Epithelial cell of esophagus (primary cell): ENCODE measurements at regions not wholly inside any gene's neighbourhood (a gene's known extent, or its start where the extent isn't known, plus 50 kb on each side); places are given as distances from the start of the nearest gene placed in this dataset.

Experiments
- DNase-seq: peaks from one replicate; pipeline ENCODE4 v3.0.0; 2010; ENCODE audit warnings: low read depth
- H3K4me3 ChIP-seq: 2 replicates; pipeline ENCODE4 v1.5.1; 2011; ENCODE audit warnings: mild to moderate bottlenecking, low read length, control low read depth
- TF ChIP-seq, protein P1 (sequence below): IDR thresholded peaks from 2 replicates; pipeline ENCODE4 v1.5.1; 2011; ENCODE audit warnings: low read depth, mild to moderate bottlenecking, low read length, control low read depth, inconsistent platforms; ENCODE audit not compliant: insufficient read depth; ENCODE audit errors: missing control alignments

GRCh38 chr14:97056086-97056485 is 258.9 kb downstream of the VRK1 start:
- no peak overlapping the region for H3K4me3 ChIP-seq
- peak; percentile 1 for DNase-seq
- TF ChIP-seq, protein P1, sequence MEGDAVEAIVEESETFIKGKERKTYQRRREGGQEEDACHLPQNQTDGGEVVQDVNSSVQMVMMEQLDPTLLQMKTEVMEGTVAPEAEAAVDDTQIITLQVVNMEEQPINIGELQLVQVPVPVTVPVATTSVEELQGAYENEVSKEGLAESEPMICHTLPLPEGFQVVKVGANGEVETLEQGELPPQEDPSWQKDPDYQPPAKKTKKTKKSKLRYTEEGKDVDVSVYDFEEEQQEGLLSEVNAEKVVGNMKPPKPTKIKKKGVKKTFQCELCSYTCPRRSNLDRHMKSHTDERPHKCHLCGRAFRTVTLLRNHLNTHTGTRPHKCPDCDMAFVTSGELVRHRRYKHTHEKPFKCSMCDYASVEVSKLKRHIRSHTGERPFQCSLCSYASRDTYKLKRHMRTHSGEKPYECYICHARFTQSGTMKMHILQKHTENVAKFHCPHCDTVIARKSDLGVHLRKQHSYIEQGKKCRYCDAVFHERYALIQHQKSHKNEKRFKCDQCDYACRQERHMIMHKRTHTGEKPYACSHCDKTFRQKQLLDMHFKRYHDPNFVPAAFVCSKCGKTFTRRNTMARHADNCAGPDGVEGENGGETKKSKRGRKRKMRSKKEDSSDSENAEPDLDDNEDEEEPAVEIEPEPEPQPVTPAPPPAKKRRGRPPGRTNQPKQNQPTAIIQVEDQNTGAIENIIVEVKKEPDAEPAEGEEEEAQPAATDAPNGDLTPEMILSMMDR: no peak

- no peak for DNase-seq
- no peak overlapping the region for H3K4me3 ChIP-seq
- TF ChIP-seq, protein P1: no peak
Observed at GRCh38 chr14:97057238-97058073, 260.3 kb downstream of the VRK1 start.

DNA sequence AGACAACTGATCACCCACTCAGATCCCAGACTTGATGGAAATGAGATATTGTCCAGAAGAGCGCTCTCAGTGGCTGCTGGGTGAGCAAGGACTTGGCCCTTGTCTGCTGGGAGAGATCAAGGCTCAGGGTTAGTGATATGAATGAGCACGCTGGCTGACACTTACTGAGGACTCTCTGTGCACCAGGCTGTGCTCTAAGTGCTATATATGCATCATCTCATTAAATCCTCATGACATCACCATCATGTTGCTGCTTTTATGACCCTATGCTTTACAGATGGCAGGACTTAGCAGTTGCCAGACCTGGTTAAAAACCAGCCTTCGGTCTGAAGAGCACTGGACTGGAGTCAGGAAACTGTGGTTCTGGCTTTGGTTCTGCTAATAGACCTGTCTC is 260.9 kb downstream of the VRK1 start:
- TF ChIP-seq, protein P1: no peak

GRCh38 chr14:97058589-97058988 is 261.4 kb downstream of the VRK1 start:
- no peak for DNase-seq
- no peak overlapping the region for H3K4me3 ChIP-seq
- TF ChIP-seq, protein P1: no peak

More for the DNA sequence above, 260.9 kb downstream of the VRK1 start:
- no peak for DNase-seq
- no peak overlapping the region for H3K4me3 ChIP-seq

GRCh38 chr14:97061198-97061597 is 264.0 kb downstream of the VRK1 start:
- no peak for DNase-seq
- no peak overlapping the region for H3K4me3 ChIP-seq
- TF ChIP-seq, protein P1: no peak

- DNase-seq: no peak
- no peak overlapping the region for H3K4me3 ChIP-seq
- TF ChIP-seq, protein P1: no peak
Observed at GRCh38 chr14:97061714-97062113, 264.5 kb downstream of the VRK1 start.

DNA sequence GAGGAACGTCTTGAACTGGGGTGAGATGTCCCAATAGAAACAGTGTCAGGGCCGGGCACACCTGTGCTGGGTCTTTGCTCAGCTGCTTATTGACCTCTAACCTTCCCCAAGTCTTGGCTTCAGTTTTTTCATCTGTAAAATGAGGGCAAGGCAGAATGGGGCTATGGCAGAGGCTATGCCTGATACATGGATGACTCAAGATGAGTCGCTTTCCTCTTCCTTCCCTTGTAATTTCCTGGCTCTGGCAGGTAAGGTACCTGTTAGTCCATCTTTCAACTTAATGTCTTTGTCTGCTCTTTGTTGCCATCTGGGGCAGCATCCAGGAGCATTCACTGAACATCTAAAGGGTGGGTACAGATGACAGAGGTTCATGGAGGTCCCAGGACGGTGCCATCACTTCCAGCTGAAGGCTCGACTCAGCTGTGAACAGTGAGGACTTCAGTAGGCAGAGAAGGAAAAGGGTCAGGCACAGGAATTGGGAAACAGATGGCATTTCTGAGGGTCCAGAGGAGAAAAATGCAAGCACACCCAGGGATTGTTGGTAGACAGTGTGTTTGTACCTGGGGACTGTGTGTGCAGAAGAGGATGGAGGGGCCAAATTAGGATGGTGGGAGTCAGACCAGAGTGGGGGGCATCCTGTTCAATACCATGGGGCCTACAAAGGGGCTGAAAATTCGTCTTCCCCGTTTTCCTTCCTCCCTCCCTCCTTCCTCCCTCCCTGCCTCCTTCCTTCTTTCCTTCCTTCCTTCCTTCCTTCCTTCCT is 268.3 kb downstream of the VRK1 start:
- TF ChIP-seq, protein P1: no peak
- DNase-seq: peak; percentile 54
- no peak overlapping the region for H3K4me3 ChIP-seq
